Stimulated activated CD4-positive, alpha-beta T cell treated with anti-CD3 and anti-CD28 coated beads, Interleukin-4, amount 100 ng/mL, for 4 hours (primary cell): ENCODE measurements at regions not wholly inside any gene's neighbourhood (a gene's known extent, or its start where the extent isn't known, plus 50 kb on each side); places are given as distances from the start of the nearest gene placed in this dataset.

ENCODE experiments used
- DNase-seq, 2 experiments: peaks; one replicate each; pipeline ENCODE4 v3.0.0-alpha.2; 2020

GRCh38 chr9:89888233-89888632 lies 283.4 kb downstream of the GADD45G start:
- DNase-seq: no peak

GRCh38 chr9:89888677-89889076 lies 283.9 kb downstream of the GADD45G start:
- DNase-seq: no peak

GRCh38 chr9:89889865-89890264 lies 285.1 kb downstream of the GADD45G start:
- DNase-seq: no peak

GRCh38 chr9:89890326-89890980 lies 285.6 kb downstream of the GADD45G start:
- no peak for DNase-seq

GRCh38 chr9:89891221-89891590 lies 286.4 kb downstream of the GADD45G start:
- no peak for DNase-seq

- DNase-seq: no peak
These were observed 286.9 kb downstream of the GADD45G start for GRCh38 chr9:89891591-89892304.

GRCh38 chr9:89892920-89893319 lies 288.1 kb downstream of the GADD45G start:
- DNase-seq: no peak

GRCh38 chr9:89893886-89894285 lies 289.1 kb downstream of the GADD45G start:
- DNase-seq: no peak

- no peak for DNase-seq
These were observed 292.1 kb downstream of the GADD45G start for GRCh38 chr9:89896806-89897340.

GRCh38 chr9:89899573-89899972 lies 294.8 kb downstream of the GADD45G start:
- DNase-seq: no peak

GRCh38 chr9:89901920-89902319 lies 297.1 kb downstream of the GADD45G start:
- no peak for DNase-seq

GRCh38 chr9:89902450-89903140 lies 297.8 kb downstream of the GADD45G start:
- DNase-seq: no peak

- no peak for DNase-seq
These were observed 298.3 kb downstream of the GADD45G start for GRCh38 chr9:89903141-89903475.

- no peak for DNase-seq
These were observed 301.0 kb downstream of the GADD45G start for GRCh38 chr9:89905606-89906338.

GRCh38 chr9:89911721-89912604 lies 307.2 kb downstream of the GADD45G start:
- DNase-seq: no peak

GRCh38 chr9:89912605-89912953 lies 307.8 kb downstream of the GADD45G start:
- no peak for DNase-seq

- no peak for DNase-seq
These were observed 310.4 kb downstream of the GADD45G start for GRCh38 chr9:89915187-89915586.

GRCh38 chr9:89916001-89916597 lies 311.3 kb downstream of the GADD45G start:
- DNase-seq: no peak

GRCh38 chr9:89917861-89918260 lies 313.0 kb downstream of the GADD45G start:
- no peak for DNase-seq

GRCh38 chr9:89919171-89919681 lies 314.4 kb downstream of the GADD45G start:
- DNase-seq: peak in 1 of 2 experiments; percentile 18

- DNase-seq: no peak
These were observed 315.3 kb downstream of the GADD45G start for GRCh38 chr9:89920131-89920530.

GRCh38 chr9:89920951-89921350 lies 316.1 kb downstream of the GADD45G start:
- DNase-seq: no peak
